GM23338 (cell line): ENCODE measurements at regions not wholly inside any gene's neighbourhood (a gene's known extent, or its start where the extent isn't known, plus 50 kb on each side); places are given as distances from the start of the nearest gene placed in this dataset.

ENCODE experiments used
- NANOG ChIP-seq: IDR thresholded peaks from 2 replicates; pipeline ENCODE4 v1.6.1; 2016; ENCODE audit warnings: antibody characterized with exemption, borderline replicate concordance
- ZNF331 ChIP-seq: fragments of 250-450 bp; sonication (Bioruptor Pico); IDR thresholded peaks from 2 replicates; pipeline ENCODE4 v1.5.0; 2020; ENCODE audit warnings: low read depth, mild to moderate bottlenecking, moderate library complexity
- TF ChIP-seq, protein P1 (sequence below): IDR thresholded peaks from one replicate; pipeline ENCODE4 v1.6.1; 2018; ENCODE audit warnings: antibody characterized with exemption; ENCODE audit not compliant: unreplicated experiment
- TF ChIP-seq, protein P2 (sequence below), 2 experiments: fragments of 200-600 bp in 1 of 2; sonication (generic) in 1 of 2; conservative IDR thresholded peaks; 2 replicates each; pipeline versions ENCODE4 v1.5.1 to v1.6.1; 2016 to 2017; ENCODE audit warnings: antibody characterized with exemption in 2 of 2, low read depth in 2 of 2, mild to moderate bottlenecking in 2 of 2, moderate library complexity in 1 of 2

DNA sequence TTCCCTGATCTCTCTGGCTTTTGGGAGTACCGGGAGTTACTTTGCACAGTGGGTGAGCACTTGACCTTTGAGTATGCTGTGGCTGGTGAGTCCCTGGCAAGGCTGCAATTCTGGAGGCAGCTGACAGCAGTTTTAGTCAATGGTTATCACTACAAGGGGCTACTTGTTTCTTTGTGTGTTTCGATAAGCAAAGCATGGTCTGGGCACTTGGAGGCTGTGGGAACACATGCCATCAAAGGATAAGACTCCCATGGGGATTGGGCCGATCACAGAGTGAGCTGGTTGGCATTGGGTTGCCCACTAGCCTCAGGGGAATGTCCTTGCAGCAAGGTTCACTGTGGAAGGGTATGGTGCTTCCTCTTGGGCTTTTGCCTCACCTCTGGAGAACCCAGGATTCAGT lies 208.2 kb downstream of the SNX13 start (continued):
- TF ChIP-seq, protein P1, sequence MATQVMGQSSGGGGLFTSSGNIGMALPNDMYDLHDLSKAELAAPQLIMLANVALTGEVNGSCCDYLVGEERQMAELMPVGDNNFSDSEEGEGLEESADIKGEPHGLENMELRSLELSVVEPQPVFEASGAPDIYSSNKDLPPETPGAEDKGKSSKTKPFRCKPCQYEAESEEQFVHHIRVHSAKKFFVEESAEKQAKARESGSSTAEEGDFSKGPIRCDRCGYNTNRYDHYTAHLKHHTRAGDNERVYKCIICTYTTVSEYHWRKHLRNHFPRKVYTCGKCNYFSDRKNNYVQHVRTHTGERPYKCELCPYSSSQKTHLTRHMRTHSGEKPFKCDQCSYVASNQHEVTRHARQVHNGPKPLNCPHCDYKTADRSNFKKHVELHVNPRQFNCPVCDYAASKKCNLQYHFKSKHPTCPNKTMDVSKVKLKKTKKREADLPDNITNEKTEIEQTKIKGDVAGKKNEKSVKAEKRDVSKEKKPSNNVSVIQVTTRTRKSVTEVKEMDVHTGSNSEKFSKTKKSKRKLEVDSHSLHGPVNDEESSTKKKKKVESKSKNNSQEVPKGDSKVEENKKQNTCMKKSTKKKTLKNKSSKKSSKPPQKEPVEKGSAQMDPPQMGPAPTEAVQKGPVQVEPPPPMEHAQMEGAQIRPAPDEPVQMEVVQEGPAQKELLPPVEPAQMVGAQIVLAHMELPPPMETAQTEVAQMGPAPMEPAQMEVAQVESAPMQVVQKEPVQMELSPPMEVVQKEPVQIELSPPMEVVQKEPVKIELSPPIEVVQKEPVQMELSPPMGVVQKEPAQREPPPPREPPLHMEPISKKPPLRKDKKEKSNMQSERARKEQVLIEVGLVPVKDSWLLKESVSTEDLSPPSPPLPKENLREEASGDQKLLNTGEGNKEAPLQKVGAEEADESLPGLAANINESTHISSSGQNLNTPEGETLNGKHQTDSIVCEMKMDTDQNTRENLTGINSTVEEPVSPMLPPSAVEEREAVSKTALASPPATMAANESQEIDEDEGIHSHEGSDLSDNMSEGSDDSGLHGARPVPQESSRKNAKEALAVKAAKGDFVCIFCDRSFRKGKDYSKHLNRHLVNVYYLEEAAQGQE = no peak
- no peak for TF ChIP-seq NANOG
- TF ChIP-seq, protein P2, sequence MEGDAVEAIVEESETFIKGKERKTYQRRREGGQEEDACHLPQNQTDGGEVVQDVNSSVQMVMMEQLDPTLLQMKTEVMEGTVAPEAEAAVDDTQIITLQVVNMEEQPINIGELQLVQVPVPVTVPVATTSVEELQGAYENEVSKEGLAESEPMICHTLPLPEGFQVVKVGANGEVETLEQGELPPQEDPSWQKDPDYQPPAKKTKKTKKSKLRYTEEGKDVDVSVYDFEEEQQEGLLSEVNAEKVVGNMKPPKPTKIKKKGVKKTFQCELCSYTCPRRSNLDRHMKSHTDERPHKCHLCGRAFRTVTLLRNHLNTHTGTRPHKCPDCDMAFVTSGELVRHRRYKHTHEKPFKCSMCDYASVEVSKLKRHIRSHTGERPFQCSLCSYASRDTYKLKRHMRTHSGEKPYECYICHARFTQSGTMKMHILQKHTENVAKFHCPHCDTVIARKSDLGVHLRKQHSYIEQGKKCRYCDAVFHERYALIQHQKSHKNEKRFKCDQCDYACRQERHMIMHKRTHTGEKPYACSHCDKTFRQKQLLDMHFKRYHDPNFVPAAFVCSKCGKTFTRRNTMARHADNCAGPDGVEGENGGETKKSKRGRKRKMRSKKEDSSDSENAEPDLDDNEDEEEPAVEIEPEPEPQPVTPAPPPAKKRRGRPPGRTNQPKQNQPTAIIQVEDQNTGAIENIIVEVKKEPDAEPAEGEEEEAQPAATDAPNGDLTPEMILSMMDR (conservative IDR thresholded peaks at IDR 0.05; ENCODE audit: low read depth in 2 of 2) = no peak
- TF ChIP-seq ZNF331 (CRISPR knock-in tag) = no peak
